ENCODE measurements at regions not wholly inside any gene's neighbourhood (a gene's known extent, or its start where the extent isn't known, plus 50 kb on each side); places are given as distances from the start of the nearest gene placed in this dataset.

DNA sequence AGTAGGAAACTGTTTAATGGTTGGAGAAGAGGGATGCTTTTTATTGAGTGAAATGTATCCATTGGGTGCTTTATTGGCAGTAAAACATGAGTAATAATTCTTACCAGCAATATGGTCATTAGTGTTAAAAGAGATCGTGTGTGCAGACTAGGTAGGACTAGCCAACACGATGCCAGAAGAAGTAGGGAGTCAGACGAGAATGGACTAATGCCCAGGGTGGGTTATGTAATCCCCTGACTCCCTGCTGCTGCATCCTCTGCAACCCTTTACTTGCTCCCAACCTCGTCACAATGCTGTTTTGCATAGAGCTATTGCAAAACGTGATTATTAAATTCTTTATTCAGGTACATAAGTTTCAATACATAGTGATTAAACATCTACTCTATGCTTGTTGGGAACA is 1213.7 kb downstream of the GATA3 start:
- TF ChIP-seq EZH2 (IDR thresholded peaks at IDR 0.05; ENCODE audit: borderline replicate concordance, control insufficient read depth, low read depth, low read length): no peak
- TF ChIP-seq, protein P1, sequence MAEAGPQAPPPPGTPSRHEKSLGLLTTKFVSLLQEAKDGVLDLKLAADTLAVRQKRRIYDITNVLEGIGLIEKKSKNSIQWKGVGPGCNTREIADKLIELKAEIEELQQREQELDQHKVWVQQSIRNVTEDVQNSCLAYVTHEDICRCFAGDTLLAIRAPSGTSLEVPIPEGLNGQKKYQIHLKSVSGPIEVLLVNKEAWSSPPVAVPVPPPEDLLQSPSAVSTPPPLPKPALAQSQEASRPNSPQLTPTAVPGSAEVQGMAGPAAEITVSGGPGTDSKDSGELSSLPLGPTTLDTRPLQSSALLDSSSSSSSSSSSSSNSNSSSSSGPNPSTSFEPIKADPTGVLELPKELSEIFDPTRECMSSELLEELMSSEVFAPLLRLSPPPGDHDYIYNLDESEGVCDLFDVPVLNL (IDR thresholded peaks at IDR 0.05; ENCODE audit: low read depth, low read length): no peak
- TF ChIP-seq ASH2L (IDR thresholded peaks at IDR 0.05; ENCODE audit: borderline replicate concordance, low read depth): no peak
